ENCODE measurements at regions not wholly inside any gene's neighbourhood (a gene's known extent, or its start where the extent isn't known, plus 50 kb on each side); places are given as distances from the start of the nearest gene placed in this dataset.
"Not testable (repeated sequence)": the region's sequence is repeated elsewhere in the genome, so short reads cannot be mapped to it uniquely, and the experiment has no call there.

DNA sequence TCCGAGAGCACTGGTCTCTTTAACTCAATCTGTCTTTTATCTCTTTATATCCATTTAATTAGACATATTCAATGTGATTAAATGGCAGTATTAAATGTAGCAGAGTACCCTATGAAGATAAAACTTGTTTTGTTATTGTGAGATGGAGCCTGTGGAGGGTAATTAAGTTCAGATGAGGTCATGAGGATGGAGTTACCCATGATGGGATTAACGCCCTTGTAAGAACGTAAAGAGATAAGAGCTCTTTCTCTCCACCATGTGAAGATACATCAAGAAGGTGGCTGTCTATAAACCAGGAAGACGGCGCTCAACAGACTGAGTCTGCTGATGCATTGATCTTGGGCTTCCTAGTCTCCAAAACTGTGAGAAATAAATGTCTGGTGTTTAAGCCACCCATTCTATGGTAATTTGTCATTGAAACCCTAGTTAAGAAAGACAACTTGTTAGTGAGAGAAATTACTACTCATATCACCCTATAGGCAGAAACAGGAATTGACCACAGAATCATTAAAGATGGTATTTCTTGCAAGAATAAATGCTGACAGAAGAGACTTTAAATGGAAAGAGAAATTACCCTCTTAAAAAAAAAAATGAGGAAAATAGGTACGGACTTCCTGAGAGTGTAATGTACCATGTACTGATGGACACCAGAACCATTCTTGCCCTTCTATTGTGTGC is 738.7 kb upstream of the CHAC2 start:
- no peak for DNase-seq (ENCODE audit: low read depth)

DNA sequence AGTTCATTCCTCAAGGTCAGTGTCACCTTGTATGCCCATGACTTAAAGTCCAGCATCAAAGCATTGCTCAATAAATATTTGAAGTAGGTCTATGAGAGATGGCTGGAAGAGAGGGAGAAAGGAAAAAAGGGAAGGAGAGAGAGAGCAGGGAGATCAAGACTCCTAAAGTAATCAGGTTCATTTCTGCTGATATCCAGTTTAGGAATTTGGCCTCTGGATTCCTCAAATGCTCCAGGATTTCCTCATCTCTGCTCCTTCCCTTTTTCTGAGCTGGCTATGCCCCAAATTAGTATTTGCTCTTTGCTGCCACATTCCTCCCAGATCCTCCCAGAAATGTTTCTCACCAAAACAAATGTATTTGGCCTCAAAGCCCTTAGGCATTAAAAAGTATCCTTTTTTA is 739.4 kb upstream of the CHAC2 start:
- DNase-seq (ENCODE audit: low read depth), result peak; percentile 56

DNA sequence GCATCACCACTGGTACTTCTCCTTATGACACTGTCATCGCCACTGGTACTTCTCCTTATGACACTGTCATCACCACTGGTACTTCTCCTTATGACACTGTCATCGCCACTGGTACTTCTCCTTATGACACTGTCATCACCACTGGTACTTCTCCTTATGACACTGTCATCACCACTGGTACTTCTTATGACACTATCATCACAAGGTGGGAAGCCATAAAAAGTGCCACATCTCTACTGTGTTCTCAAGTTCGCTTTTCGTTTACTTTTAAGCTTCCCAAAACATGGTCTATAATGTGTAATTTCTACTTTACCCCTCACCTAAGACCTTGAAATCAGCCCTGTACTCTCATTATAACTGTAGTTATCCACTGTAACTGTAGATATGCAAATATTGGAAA is 745.4 kb upstream of the CHAC2 start:
- not testable (repeated sequence) for DNase-seq (ENCODE audit: low read depth)

DNA sequence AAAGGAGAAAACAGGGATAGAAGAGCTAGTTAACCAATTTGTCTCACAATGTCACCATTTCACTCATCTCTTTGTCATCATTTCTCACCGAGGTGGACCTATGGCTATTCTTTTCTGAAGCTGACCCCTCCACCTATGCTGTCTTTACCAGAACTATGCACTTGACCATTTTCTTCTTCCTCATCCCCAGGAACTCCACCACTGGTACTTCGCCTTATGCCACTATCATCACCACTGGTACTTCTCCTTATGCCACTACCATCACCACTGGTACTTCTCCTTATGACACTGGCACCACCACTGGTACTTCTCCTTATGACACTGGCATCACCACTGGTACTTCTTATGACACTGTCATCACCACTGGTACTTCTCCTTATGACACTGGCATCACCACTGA is 745.8 kb upstream of the CHAC2 start:
- DNase-seq (ENCODE audit: low read depth), result no peak

DNA sequence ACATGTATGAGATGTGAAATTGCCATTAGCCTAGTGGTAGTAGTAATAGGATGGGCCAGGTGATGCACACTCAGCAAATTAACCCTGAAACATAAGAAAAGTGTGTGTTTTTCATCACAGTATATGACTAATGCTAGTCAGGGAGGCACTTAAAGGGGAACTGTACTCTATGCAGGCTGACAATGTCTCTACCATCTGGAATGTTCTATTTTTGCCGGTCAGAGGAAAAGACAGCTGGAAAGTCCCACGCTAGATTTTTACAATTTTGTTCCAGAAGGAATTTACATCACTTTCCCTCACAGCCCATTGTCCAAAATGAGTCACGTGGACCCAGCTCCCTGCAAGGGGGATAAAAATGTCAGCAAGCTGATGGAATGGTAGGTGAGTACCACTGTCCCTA is 746.3 kb upstream of the CHAC2 start:
- peak; percentile 26 for DNase-seq (ENCODE audit: low read depth)

DNA sequence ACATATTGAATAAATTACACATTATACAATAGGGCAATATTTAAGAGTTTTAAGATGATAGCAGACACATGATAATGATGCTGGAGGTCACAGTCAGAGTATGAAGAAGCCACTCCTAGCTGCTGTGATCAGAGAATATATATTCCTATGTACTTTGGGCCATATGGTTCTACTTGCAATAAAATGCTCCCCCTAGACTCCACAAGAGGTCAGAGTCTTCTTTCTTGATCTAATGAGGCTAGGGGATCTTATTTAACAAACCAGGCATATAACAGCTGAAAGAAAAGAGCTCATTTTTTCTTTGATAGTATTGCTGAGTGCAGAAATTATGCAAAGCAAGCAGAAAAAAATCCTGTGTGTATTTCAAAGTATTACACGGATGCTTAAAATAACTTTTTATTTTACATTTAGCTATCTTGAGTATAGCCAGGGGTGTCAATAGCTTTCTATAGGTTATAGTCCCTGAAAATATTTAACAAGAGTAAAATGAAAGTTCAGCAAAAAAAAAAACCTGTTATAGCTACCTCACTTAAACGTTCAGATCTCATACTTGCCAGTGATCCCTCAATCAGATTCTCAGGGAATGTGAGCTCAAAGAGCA is 748.7 kb upstream of the CHAC2 start:
- DNase-seq (ENCODE audit: low read depth), result no peak

DNA sequence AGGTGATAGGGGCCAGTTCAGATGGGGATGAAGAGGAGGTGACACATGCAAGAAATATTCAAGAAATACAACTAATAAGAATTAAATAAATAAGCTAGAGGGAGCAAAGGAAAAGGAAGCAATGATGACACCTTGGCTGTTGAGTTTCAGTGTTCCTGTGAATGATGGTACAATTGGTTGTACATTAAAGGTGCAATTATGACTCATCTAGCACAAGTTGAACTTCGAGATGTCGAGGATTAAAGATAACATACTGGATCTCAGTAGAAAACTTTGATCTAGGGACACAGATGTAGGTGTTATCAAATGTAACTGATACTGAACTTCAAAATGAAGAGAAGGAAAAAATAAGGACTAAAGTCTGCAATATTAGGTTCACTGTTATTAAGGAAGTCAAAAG is 760.6 kb upstream of the CHAC2 start:
- DNase-seq (ENCODE audit: low read depth), result no peak

DNA sequence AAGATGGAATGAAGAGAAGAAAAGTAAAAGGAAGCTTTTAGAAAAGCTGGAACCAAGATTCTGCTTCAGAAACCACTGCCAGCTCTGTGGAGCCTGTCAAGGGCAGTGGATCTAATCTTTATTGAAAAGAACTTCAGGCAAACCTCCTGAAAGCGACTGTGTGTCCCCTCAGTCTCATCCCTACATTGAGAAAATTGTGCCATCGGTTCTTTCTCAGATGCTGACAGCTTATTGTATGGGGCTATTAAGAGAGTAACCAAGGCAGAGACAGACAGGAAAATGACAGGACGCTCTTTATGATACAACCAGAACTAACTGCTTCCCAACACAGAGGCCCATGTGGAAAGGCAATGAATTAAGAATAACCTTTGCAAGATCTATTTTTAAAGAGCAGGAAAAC is 763.2 kb upstream of the CHAC2 start:
- no peak for DNase-seq (ENCODE audit: low read depth)

DNA sequence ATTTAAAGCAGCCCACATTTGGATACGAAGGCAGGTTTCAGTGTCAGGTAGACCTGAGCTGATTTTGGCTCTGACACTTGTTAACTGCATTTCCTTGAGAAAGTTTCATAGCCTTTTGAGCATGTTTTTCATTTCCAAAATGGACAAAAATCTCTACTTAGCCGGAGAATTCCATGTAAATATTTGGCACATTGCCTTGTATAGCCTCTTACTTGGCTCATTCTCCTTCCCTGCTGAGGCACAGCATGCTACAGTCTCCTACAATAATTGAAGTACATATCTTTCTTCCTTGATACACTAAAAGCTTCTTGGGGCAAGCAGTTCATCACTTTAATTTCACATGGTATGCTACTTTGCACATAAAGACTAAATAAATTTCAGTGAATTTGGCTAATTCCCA is 772.2 kb upstream of the CHAC2 start:
- no peak for DNase-seq (ENCODE audit: low read depth)

DNA sequence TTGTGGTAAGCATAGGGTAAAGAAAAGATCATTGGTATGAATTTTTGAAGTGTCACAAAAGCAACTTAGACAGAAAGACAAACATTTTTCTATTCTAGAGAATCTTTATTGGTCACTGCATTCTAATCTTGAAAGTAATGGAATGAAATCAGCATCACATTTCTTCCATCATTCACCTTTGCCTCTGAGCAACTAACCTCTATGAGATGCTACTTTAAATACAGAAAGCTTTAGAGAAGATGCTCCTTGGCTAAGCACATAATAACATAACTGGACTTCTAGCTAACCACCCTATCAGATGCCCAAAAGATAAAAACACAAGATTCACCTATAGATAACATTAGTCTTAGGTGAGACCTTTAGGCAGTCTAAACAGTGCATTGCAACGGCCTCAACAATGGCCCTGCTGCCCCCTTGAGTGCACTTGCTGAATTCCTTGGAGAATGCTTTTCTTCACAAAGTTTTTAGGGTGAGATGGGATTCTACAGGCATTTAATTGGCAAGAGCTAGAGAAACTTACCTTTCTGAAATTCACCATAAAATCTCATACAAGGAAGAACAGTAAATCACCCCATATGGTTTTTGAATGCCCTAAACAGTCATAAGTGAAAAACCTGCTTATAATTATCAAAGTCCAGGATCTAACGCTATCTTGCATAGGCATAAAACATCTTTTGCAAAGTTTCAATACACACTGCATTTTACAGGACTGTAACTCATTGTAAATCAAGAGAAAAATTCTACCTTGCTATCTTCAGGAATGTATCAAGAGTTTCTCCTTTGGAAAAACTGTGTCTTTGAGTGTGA is 791.3 kb upstream of the CHAC2 start:
- DNase-seq (ENCODE audit: low read depth), result no peak

DNA sequence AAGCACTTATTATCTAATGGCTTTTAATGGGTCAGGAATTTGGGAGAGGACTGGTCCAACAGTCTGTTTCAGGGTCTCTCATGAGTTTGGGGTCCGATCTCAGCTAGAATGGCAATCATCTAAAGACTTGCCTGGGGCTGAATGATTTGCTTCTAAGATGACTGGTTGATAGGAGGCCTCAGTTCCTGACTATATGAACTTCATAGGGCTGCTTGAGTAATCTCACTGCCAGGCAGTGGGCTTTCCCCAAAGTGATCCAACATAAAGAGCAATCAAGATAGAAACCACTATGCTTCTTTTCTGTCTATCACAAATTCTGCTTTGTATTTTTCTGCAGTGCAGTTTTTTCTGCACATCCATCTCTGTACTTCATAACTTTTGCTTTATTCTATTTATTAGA is 793.5 kb upstream of the CHAC2 start:
- DNase-seq (ENCODE audit: low read depth), result no peak

DNA sequence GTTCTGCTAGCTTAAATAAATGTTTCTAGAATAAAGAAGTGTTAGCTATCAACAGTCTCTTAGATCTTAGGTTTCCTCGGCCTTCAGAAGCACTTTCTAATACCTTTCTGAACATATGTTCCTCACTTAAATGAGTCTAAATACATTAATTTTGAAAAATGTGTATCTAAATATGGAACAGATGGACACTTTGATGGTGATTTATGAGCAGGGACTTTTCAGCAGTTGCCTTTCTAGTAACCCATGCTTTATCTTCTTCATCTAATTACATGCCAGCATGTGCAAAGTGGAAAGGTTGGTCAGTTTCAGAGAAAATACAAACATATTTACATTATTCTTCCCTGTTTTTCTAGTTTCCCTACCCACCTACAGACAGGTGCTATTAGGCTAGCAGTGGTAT is 797.0 kb upstream of the CHAC2 start:
- DNase-seq (ENCODE audit: low read depth), result no peak

DNA sequence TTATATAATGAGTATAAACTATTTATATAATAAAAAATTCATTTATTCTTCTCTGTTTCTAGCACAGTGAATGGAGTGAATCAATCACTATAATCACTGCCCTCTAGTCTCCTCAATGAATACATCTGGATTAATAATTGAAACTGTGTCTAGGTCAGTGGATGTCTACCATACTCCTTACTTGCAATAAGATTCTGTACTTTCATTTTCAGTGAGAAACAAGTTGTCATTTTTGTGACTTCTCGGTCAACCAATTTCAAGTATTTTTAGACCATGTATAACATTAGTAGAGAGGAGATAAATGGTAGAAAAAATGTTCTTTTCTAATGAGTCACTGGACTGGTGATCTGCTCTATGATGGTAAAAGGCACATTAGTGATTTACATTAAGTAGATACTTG is 799.6 kb upstream of the CHAC2 start:
- DNase-seq (ENCODE audit: low read depth), result no peak

DNA sequence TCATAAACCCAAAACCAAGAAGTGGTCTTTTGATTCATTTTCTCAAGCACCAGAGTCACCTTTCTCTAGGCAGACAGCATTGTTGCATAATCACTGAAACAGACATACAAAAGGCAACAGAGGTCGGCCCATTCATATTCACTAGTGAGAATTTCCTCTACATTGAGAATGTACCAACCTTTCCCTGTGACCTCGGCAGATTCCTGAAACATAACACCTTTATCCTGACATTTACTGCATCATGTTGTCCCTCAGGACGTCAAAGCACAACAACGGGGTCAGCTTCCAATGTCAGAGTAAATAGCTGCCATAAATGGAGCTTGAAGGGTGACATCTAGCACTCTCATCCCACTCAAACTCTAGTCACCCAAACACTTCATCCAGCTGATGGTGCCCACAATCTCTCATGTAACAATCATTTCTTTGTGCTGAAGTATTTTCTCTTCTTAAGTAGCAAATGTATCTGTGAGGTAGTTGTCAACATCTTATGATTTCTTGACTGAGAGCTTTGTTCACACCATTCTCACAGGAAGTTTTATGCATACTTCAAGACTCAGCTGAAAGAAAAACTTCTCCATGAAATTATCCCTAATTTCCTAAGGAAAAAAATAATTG is 802.6 kb upstream of the CHAC2 start:
- no peak for DNase-seq (ENCODE audit: low read depth)

DNA sequence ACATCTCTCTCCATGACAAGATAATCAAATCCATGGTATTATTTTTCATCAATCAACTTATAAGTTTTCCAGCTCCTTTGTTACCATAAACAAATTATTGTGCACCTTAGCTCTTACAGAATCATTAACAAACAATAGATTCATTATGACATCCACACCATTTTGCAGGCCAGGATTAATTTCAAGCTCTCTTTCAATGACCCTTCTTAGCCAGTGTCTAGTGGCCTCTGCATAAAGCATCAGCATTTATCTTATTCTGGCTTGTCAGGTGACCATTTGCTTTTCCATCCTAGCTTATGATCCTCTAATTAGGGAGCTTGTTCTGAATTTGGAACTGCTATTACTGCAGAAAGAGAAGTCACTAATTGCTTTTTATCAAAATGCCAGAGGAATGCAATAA is 806.2 kb upstream of the CHAC2 start:
- no peak for DNase-seq (ENCODE audit: low read depth)

DNA sequence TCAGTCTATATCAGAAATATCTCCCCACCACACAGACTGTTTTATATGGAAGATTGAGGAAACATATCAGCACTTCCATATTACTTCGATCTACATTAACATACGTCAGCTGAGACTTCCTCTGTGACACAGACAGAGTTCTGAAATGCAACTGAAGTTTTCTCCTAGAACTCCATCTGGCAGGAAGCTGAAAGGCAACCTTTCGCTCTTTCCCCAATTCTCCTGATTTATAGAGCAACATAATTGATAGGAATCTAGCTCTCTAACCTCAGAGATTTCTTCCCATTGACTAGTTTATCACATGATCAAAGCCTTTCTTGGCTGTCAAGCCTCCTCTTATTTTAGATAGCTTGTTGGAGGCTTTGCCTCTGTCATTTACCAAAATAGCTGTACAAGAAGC is 806.7 kb upstream of the CHAC2 start:
- no peak for DNase-seq (ENCODE audit: low read depth)

DNA sequence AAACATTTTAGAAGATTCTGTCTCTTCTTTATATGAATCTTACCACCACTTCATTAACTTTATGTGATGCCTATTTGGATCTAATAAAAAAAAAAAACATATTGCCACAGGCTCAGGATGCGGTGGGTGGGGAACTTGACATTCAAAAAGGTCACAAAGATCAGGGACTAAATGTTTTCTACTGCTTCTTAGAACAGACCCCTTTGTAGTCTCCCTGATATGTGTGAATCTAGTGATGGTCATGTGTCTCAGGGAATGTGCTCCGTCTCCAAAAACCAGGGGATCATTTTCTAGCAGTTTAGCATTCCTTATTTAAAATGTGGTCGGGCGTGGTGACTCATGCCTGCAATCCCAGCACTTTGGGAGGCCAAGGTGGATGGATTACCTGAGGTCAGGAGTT is 807.8 kb upstream of the CHAC2 start:
- no peak for DNase-seq (ENCODE audit: low read depth)

DNA sequence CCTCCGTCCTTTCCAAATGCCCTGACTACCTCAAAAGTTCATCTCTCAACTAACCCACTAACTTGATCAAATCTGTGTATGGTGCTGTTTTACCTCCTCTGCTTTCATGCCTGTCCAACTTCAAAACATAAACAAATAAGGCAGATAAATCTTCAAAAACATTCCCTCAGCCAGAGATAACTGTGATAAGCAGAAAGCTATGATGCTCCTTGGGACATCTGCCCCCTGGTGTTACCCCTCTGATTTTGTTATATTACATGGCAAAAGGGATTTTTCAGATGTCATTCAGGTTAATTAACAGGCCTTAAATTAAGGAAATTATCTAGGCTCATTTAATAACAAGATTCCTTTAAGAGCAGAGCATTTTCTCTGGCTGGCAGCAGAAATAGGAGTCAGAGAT is 810.8 kb upstream of the CHAC2 start:
- no peak for DNase-seq (ENCODE audit: low read depth)

DNA sequence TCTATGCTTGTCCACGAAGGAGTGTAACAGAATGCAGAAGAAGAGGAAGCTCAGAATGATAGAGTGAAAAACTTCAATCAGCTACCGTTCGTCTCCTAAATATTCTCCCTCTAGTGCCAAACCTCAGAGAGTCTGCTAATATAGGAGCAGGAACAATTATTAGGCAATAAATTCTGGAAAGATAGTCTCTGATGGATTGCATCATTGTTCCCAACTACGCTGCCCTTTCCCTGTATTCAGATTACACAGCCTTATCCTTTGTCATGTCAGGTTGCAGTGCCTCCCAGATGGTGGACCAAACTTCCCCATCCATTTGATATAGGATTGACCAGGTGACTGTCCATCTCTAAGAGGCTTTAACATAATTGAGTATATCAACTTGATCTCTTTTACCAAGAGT is 811.5 kb upstream of the CHAC2 start:
- DNase-seq (ENCODE audit: low read depth), result no peak

DNA sequence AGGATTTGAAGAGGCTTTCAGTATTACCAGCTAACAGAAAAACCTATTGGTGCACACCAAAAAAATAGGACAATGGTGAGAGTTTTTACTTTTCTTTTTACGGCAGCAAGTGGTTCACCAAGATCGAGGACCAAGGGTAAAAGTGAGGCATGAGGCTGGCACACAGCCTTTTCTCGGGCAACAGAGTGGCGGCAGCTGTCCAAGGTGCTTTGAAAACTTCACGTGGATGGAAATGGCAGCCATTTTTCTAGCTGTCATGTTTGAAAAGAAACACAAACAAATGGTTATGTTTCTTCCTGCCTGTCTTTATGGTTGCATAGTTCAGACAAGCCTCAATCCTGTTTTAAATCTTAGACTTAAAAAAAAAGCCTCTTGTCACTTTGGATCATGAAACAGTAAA is 812.5 kb upstream of the CHAC2 start:
- no peak for DNase-seq (ENCODE audit: low read depth)

DNA sequence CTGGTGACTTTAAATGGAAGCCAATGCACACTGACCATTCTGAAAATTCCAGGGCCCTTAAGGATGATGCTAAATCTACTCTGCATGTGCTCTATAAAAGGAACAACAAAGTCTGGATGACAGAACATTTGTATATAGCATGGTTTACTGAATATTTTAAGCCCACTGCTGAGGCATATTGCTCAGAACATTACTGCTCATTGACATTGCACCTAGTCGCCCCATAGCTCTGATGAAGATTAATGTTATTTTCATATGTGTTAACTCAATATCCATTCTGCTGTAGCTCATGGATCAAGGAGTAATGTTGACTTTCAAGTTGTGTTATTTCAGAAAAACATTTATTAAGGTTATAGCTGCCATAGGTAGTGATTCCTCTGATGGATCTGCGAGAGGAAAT is 827.5 kb upstream of the CHAC2 start:
- no peak for DNase-seq (ENCODE audit: low read depth)

DNA sequence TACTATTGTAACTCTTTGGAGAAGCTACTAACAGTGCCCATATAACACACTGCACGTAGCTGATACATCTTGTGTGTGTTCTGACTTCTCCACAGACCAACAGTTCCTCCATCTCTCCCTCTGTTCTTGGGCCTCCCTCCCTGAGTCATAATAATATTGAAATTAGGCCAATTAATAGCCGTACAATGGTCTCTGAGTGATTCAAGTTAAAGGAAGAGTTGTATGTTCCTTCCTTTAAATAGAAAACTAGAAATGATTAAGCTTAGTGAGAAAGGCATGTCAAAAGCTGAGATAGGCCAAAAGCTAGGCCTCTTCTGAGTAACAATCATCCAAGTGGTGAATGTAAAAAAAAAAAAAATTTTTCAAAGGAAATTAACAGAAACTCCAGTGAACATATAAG is 828.4 kb upstream of the CHAC2 start:
- no peak for DNase-seq (ENCODE audit: low read depth)

DNA sequence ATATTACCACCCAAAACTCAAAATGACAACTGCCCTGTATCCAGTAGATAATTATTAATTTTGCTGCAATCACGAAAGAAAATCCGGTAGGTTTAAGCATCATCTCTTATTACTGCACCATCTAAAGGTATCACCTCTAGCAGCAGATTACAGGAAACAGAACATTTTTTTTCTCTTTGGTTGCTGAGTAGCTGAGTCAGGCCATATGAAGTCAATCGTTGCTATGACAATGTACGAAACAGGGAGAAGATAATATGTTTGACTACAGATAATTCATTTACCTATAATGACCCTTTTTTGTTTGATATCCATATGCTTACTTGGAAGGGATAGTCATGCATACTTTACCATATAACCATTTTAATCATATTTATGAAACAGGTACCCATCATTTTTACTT is 831.6 kb upstream of the CHAC2 start:
- no peak for DNase-seq (ENCODE audit: low read depth)
